Fibroblast of lung (primary cell): ENCODE measurements at regions not wholly inside any gene's neighbourhood (a gene's known extent, or its start where the extent isn't known, plus 50 kb on each side); places are given as distances from the start of the nearest gene placed in this dataset.

Experiments used
- CTCF ChIP-seq, 2 donors: IDR thresholded peaks in 1 of 2; conservative IDR thresholded peaks in 1 of 2; 1 replicate in 1 of 2; 2 replicates in 1 of 2; pipeline ENCODE4 v1.5.1; 2011 to 2012; ENCODE audit warnings: low read length in 2 of 2, control low read depth in 1 of 2, inconsistent platforms in 1 of 2, low read depth in 1 of 2, mild to moderate bottlenecking in 1 of 2
- EZH2 ChIP-seq: IDR thresholded peaks from 2 replicates; pipeline ENCODE4 v1.5.1; 2012; ENCODE audit warnings: low read length, control low read depth, mild to moderate bottlenecking; ENCODE audit errors: missing control alignments

GRCh38 chr10:9733766-9734165 is 1283.9 kb upstream of the CELF2 start:
- TF ChIP-seq CTCF (conservative IDR thresholded peaks at IDR 0.05 in 1 of 2, IDR thresholded peaks at IDR 0.05 in 1 of 2; ENCODE audit: low read depth in 1 of 2, low read length in 2 of 2) (no peak), EZH2 (no peak)
